ENCODE measurements at regions not wholly inside any gene's neighbourhood (a gene's known extent, or its start where the extent isn't known, plus 50 kb on each side); places are given as distances from the start of the nearest gene placed in this dataset.

DNA sequence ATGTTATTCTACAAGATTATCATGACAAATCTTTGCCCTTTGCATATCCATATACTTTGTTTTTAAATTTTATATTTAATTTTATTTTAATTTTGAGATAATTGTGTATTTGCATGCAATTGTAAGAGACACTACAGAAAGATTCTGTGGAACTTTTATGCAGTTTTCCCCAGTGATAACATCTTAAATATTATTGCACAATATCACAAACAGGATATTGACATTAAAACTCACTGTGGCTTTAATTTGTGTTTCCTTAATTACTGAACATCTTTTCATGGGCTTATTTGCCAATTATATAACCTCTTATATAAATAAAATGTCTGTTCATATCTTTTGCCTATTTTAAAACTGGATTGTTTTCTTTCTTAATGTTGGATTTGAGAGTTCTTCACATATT is 95.6 kb downstream of the ASCL1 start:
- no peak for TF ChIP-seq ZNF274 (IDR thresholded peaks at IDR 0.05; ENCODE audit: low read depth, low read length)
- H3K4me3 ChIP-seq (ENCODE audit: low read length): no peak overlapping the region

DNA sequence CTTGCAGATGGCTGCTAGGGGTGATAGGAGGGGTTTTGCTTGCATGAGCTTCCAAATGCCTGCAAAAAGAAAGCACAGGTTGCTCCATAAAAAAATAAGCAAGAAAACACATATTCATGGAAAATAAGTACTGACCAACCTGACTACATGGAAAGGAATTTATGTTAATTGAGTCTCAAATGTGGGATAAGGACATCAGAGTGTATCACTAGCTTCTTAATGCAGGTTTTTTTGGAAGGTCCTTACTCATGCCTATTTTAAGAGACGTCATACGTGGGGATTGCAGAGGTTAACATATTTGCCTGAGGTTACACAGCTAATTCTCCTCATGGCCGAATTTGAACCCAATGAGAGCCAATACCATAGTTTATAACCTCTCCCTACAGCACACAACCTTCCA is 116.2 kb downstream of the ASCL1 start:
- no peak overlapping the region for H3K4me3 ChIP-seq (ENCODE audit: low read length)
- TF ChIP-seq ZNF274 (IDR thresholded peaks at IDR 0.05; ENCODE audit: low read depth, low read length): no peak

DNA sequence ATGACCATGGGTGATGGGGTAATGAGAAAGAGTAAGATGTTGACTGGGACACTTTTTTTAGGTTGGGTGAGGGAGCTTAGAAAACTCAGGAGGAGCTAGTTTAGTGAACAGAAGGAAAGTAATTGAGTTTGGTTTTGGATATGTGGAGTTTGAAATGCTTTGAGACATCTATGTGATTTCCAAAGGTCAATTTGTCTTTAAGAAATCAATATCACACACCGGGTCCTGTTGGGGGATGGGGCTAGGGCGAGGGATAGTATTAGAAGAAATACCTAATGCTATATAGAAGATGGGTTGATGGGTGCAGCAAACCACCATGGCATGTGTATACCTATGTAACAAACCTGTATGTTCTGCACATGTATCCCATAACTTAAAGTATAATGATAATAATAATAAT is 118.4 kb downstream of the ASCL1 start:
- H3K4me3 ChIP-seq (ENCODE audit: low read length): no peak overlapping the region
- TF ChIP-seq ZNF274 (IDR thresholded peaks at IDR 0.05; ENCODE audit: low read depth, low read length): no peak

DNA sequence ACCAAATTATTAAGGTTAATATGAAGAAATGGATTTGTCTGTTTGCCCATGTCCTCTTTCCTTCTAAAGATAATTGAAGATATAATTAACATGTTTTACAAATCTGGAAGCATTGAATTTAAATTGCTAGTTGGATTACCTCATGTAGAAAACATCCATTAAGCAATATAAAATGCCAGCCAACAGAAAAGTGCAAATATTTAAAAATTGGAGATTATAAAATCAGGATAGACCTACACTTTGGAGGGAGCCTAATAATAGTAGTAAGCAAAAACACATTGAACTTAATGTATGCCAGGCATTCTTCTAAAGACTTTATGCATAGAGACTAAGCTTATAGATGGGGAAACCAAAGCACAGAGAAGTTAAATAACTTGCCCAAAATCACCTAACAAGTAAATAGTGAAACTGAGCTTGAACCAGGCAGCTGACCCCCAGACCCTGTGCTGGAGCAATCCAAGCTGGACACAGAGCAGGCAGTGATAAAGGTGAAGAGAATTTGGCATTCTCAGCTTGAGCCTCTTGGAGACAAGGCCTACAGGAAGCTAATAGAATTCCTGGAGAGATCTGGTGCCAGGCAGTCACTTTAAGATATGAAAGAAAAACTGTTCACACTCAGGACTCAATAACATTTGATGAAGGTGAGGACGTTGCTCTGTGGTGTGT is 119.8 kb downstream of the ASCL1 start:
- no peak overlapping the region for H3K4me3 ChIP-seq (ENCODE audit: low read length)

DNA sequence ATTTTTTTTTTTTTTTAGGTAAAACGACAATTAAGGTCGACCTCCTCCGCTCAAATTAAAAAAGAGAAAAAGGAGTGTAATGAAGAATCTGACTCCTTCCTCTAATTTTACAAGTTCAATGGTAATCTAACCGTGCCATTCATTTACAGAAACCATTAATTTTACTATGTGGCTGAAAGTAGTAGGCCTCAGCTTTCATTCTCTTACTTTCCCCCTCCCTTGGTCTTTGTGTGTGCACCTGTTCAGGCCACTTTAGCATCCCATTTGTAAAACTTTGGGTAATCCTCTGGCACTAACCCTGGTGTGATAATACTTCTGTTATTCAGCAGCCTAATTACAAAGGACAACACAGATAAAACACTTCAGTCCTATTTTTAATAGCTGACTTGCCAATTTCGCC is 128.1 kb downstream of the ASCL1 start:
- no peak for TF ChIP-seq ZNF274 (IDR thresholded peaks at IDR 0.05; ENCODE audit: low read depth, low read length)
- H3K4me3 ChIP-seq (ENCODE audit: low read length): no peak overlapping the region

More for the DNA sequence above, 119.8 kb downstream of the ASCL1 start:
- TF ChIP-seq ZNF274 (IDR thresholded peaks at IDR 0.05; ENCODE audit: low read depth, low read length): no peak

DNA sequence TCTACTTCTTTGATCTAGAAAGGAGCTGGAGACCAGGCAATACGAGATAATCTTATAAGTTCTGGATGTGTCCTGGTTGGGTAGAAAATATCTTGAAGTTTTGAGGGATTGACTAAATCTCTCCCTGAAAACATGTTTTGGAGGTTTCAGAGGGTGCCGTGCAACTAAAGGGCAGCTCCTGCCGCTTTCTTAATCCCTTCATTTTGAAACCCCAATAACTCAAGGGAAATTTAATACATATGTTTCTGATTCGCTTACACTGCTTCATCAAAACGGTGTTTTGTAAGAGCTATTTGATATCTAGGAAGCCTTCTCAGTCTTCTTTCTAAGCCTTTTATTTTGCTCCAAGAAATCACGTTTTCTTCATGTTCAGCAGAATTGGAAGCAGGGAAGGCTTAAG is 129.0 kb downstream of the ASCL1 start:
- H3K4me3 ChIP-seq (ENCODE audit: low read length): no peak overlapping the region
- no peak for TF ChIP-seq ZNF274 (IDR thresholded peaks at IDR 0.05; ENCODE audit: low read depth, low read length)

DNA sequence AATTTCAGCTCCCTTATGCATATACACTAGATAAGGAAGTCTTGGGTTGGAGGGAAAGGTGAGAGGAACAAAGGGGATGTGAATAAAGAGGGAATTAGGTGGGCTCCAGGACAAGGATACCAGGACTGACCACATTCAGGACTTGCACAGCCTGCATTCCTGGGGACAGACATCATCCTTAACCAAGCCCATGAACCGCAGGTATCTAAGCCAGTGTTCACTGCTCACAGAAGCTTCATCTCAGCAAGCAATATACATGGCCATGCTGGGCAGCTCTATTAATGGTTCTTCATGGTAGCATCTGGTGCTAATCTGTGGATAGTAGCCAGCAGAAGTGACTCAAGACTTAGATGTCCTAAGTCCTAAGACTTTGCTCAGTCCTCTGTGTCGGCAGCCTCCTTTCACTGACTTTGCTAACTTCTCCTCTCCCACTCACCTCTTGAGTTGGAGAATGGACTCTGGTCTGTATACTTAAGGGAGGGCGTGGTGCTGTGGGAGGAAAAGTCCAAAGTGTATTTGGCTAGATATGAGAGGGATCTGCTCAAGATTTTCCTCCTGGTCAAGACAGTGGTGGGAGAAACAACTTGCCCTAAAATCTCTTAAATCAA is 136.1 kb downstream of the ASCL1 start:
- TF ChIP-seq ZNF274 (IDR thresholded peaks at IDR 0.05; ENCODE audit: low read depth, low read length): no peak
- H3K4me3 ChIP-seq (ENCODE audit: low read length): no peak overlapping the region

DNA sequence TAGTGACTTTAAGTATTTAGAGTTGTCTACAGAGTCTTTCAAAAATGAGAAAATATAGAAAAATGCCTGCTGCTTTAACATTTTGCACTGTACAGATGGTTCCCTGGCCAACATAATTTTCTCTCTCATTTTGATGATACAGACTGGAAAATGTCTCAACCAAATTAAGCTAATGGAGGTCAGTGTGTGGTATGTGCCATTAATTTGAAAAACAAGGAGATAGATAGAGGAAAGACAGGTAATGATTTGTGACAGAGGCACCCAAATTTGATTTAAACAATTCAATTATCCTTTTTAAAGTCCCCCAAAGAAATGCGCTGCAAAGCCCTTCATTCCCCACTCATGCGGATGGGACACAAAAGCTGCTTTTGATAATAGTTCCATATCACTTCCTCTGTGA is 140.0 kb downstream of the ASCL1 start:
- no peak for TF ChIP-seq ZNF274 (IDR thresholded peaks at IDR 0.05; ENCODE audit: low read depth, low read length)
- H3K4me3 ChIP-seq (ENCODE audit: low read length): no peak overlapping the region

DNA sequence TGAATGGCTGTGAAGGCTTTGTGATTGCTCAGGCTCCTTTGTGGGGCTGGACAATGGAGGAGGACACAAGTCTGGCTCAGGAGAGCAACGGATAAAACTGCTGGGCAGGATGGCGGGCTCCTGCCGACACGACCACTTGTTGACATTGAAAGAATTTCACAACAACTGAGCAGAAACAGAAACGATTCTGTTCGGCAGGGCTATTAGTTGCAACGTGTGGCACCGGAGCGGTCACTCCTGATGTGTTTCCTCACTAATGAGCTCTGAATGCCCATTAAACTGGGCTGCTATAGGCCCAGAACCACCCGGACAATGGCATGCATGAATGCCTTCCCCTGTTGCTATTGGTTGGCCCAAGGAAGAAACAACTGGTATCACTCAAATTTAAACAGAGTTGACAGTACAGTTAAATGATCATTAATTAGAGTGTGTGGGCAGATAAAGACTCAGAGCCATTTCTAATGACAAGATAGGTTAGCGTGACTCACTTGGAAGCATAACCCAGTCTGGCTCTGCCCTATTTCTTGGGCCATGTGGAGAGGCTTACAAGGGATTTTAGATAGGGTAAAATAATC is 142.9 kb downstream of the ASCL1 start:
- no peak overlapping the region for H3K4me3 ChIP-seq (ENCODE audit: low read length)
- TF ChIP-seq ZNF274 (IDR thresholded peaks at IDR 0.05; ENCODE audit: low read depth, low read length): no peak

DNA sequence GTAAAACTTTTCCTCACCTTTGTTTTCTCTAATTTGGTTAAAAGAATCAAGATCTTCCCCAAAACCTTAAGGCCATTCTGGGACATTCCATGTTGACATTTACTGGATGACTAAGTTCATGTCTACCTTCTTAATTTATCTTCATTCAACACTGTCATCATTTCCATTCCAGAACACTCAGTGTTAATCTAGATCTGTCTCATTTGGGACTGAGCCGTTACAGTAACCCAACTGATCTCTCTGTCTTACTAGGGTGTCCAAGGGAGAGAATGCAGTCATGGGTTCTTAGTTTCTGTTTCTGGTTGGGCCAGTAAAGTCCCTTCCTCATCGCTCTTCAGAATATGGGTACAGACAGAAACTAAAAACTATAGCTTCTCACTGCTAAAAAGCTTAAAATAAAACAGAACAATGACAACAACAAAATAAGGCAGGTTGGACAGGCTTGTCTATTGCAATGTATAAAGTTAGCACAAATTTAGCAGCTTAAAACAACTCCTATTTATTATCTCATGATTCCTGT is 144.8 kb downstream of the ASCL1 start:
- peak overlapping the region; percentile 49; the same call in 1 of the 2 replicates for H3K4me3 ChIP-seq (ENCODE audit: low read length)
- no peak for TF ChIP-seq ZNF274 (IDR thresholded peaks at IDR 0.05; ENCODE audit: low read depth, low read length)

DNA sequence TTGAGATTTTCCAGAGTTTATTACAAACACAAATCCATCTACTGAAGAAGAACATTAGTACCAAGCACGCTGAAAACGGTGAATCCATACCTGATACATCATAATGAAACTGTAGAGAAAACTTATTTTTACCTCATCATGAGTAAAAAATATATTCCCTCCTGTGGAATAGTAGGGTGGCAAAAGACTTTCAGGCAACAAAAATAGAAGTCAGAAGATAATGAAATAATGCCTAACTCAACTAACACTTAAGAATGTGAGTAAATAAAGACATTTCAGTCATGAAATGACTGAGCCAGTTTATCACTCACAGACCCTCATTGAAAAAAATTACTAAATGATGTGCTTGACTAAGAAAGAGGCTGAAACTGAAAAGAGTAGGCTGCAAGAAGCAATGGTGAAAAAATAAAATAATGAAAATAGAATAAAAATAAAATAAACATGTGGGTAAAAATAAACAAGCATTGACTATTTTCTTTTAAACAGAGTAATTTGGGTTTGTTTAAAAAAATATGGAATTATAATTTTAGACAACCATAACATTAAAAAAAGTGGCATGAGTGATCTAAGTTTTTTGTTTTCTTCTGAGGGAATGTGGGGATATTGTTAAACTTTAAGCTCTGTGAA is 148.6 kb downstream of the ASCL1 start:
- TF ChIP-seq ZNF274 (IDR thresholded peaks at IDR 0.05; ENCODE audit: low read depth, low read length): no peak
- H3K4me3 ChIP-seq (ENCODE audit: low read length): no peak overlapping the region

DNA sequence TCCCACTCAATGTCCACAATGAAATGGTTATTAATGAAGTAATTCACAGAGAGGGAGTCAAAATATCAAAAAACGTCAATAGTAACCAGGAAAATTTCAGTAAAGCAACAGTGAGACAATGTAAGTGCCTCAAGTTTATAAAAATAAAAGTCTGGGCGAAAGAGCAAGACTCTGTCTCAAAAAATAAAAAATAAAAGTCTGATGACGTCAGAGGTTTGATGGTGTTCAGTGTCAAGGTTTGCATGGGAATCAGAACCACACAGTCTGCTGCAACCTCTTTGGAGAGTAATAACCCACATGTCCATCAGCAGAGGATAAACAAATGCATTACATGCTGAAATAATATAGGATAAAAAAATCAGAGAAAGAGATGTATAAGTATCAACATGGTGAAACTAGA is 152.4 kb downstream of the ASCL1 start:
- TF ChIP-seq ZNF274 (IDR thresholded peaks at IDR 0.05; ENCODE audit: low read depth, low read length): no peak
- no peak overlapping the region for H3K4me3 ChIP-seq (ENCODE audit: low read length)

DNA sequence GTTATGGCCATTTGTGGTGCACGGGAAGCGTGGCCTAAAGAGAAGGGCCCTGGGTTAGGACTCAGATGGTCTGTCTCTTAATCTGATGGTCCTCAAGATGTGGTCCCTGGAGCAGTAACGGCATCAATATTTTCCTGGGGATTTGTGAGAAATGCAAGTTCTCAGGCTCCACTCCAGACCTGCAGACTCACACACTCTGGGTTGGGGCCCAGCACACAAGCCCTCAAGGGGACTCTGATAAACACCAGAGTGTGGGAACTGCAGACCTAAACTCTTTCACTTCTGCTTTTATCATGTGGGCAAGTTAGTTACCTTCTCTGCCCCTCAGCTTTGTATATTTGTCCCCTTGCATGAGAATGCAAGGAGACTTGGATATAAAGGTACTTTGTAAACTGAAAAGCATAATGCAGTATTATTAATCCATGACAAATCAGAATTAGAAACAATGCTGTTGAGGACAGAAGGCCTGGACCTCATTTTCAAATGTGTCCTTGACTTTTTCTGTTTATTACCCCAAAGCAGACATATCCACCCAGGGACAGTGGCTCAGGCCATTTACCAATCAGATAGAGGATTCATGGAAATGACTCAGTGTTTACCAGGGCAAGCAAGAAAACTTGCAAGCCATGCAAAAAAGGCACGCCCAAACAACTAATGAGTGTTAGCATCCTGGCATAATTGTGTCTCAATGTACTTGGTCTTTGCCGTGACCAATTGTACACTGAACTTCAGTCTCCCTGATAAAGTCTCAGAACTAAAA is 157.0 kb downstream of the ASCL1 start:
- TF ChIP-seq ZNF274 (IDR thresholded peaks at IDR 0.05; ENCODE audit: low read depth, low read length): no peak
- no peak overlapping the region for H3K4me3 ChIP-seq (ENCODE audit: low read length)

DNA sequence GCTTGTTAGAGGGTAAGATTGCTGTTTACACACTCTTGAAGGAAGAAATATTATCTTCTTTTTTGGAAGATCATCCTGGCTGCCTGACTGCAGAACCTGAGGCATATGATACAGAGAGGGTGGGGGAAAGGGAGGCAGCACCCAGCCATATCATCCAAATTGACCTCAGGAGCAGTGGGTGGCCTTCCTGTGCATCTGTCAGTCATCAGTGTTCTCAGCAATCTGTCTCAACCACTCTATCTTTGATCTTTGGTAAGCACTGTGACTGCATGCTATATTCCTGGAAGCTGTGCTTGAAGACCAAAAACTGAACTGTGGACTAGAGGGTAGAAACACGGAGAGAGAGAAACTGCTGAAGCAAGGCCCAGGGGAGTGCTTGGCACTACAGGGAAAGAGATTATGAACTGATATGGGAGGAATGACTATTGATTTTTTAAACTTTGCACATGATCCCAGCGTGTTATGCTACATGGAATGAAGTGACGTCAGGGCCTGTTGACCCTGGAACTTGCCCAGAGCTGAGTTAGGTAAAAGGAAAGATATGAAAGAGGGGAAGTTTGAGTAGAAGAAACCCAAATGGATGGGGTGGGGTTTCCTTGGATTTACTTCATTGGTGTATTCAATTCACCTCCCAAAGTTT is 171.5 kb downstream of the ASCL1 start:
- no peak for TF ChIP-seq ZNF274 (IDR thresholded peaks at IDR 0.05; ENCODE audit: low read depth, low read length)
- H3K4me3 ChIP-seq (ENCODE audit: low read length): no peak overlapping the region

All from GM08714 (cell line).